Endodermal cell (in vitro differentiated cells): ENCODE measurements at regions not wholly inside any gene's neighbourhood (a gene's known extent, or its start where the extent isn't known, plus 50 kb on each side); places are given as distances from the start of the nearest gene placed in this dataset.
"Not testable (repeated sequence)": the region's sequence is repeated elsewhere in the genome, so short reads cannot be mapped to it uniquely, and the experiment has no call there.

Source experiments
- DNase-seq: peaks from one replicate; pipeline ENCODE4 v3.0.0-alpha.2; 2017
- H3K27ac ChIP-seq: 2 replicates; pipeline ENCODE4 v1.5.1; 2013; ENCODE audit warnings: mild to moderate bottlenecking, low read depth, low read length, moderate library complexity
- H3K27me3 ChIP-seq: 2 replicates; pipeline ENCODE4 v1.6.1; 2013; ENCODE audit warnings: mild to moderate bottlenecking, low read length, moderate library complexity; ENCODE audit not compliant: insufficient read depth, control insufficient read depth, poor library complexity, severe bottlenecking
- H3K36me3 ChIP-seq: 2 replicates; pipeline ENCODE4 v1.7.0; 2013; ENCODE audit warnings: mild to moderate bottlenecking, low read length, moderate library complexity; ENCODE audit not compliant: control insufficient read depth, insufficient read depth
- H3K4me1 ChIP-seq: one replicate; pipeline ENCODE4 v1.7.0; 2013; ENCODE audit warnings: low read length; ENCODE audit not compliant: control insufficient read depth, insufficient read depth
- H3K4me3 ChIP-seq: 2 replicates; pipeline ENCODE4 v1.5.1; 2013; ENCODE audit warnings: mild to moderate bottlenecking, low read length, moderate library complexity
- H3K9ac ChIP-seq: 2 replicates; pipeline ENCODE4 v1.6.1; 2013; ENCODE audit warnings: mild to moderate bottlenecking, low read length, moderate library complexity; ENCODE audit not compliant: poor library complexity, severe bottlenecking; ENCODE audit errors: extremely low read depth
- H3K9me3 ChIP-seq: 2 replicates; pipeline ENCODE4 v1.6.1; 2013; ENCODE audit warnings: mild to moderate bottlenecking, low read length, moderate library complexity; ENCODE audit not compliant: control insufficient read depth
- H3K27ac Mint-ChIP-seq: 2 replicates; pipeline ENCODE4 v1.8.0; 2020; ENCODE audit warnings: mixed read lengths
- H3K27me3 Mint-ChIP-seq: 2 replicates; pipeline ENCODE4 v1.8.0; 2021; ENCODE audit warnings: mild to moderate bottlenecking, mixed read lengths; ENCODE audit not compliant: insufficient read depth
- H3K36me3 Mint-ChIP-seq: 2 replicates; pipeline ENCODE4 v1.8.0; 2020; ENCODE audit warnings: low read depth, mixed read lengths
- H3K4me1 Mint-ChIP-seq: 2 replicates; pipeline ENCODE4 v1.8.0; 2020; ENCODE audit warnings: mixed read lengths
- H3K4me3 Mint-ChIP-seq: 2 replicates; pipeline ENCODE4 v1.8.0; 2020; ENCODE audit warnings: mild to moderate bottlenecking, moderate library complexity, mixed read lengths
- H3K9me3 Mint-ChIP-seq: 2 replicates; pipeline ENCODE4 v1.8.0; 2020; ENCODE audit warnings: mild to moderate bottlenecking, mixed read lengths
- WGBS, 2 experiments: methylation state at CpG; one replicate each; pipeline versions ENCODE4 v1.1.5 to v1.1.7; 2013; ENCODE audit warnings: missing lambda C conversion rate in 2 of 2, mixed read lengths in 1 of 2; ENCODE audit not compliant: insufficient coverage in 1 of 2, insufficient read length in 1 of 2; 5-methylcytosine and 5-hydroxymethylcytosine counted together

DNA sequence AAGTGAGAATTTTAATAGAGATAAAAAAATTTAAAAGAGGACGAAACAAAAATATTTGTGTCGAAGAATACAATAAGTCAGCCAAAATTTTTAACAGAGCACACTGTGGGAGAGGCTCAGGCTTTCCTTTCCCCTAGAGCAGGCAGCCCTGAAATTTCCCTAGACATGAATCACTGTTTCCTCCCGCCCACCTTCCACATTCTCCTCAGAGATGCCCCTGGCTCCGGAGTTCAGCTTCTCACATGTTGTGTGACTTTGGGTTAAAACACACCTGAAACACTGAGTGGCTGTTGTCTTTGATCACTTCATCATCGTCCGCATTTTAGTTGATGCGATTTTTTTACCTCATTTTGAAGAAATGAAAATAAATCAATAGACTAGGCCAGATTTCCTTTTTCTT, 1183.8 kb downstream of the TMEM121 start:
- not testable (repeated sequence) for H3K27me3 Mint-ChIP-seq, H3K4me1 Mint-ChIP-seq, H3K4me3 ChIP-seq, DNase-seq, H3K27me3 ChIP-seq, H3K27ac Mint-ChIP-seq, H3K36me3 ChIP-seq, H3K4me1 ChIP-seq, H3K4me3 Mint-ChIP-seq, H3K27ac ChIP-seq, H3K9ac ChIP-seq, H3K36me3 Mint-ChIP-seq
- peaks cover 21% of the 10 kb centered on the region for H3K9me3 ChIP-seq
- peaks cover 56% of the 10 kb centered on the region for H3K9me3 Mint-ChIP-seq
- 74 to 76% methylated on average over 4 to 7 of the region's 7 CpGs for WGBS, 2 experiments

GRCh38 chr14:106712513-106712912, 1186.1 kb downstream of the TMEM121 start:
- WGBS, 2 experiments = 68 to 72% methylated on average over 3 to 5 of the region's 5 CpGs
- not testable (repeated sequence) for H3K27me3 ChIP-seq, H3K4me3 Mint-ChIP-seq, DNase-seq, H3K36me3 ChIP-seq, H3K9ac ChIP-seq, H3K4me1 Mint-ChIP-seq, H3K4me1 ChIP-seq, H3K27me3 Mint-ChIP-seq, H3K36me3 Mint-ChIP-seq, H3K4me3 ChIP-seq, H3K27ac ChIP-seq, H3K27ac Mint-ChIP-seq
- peaks cover 50% of the 10 kb centered on the region for H3K9me3 Mint-ChIP-seq
- peaks cover 18% of the 10 kb centered on the region for H3K9me3 ChIP-seq

DNA sequence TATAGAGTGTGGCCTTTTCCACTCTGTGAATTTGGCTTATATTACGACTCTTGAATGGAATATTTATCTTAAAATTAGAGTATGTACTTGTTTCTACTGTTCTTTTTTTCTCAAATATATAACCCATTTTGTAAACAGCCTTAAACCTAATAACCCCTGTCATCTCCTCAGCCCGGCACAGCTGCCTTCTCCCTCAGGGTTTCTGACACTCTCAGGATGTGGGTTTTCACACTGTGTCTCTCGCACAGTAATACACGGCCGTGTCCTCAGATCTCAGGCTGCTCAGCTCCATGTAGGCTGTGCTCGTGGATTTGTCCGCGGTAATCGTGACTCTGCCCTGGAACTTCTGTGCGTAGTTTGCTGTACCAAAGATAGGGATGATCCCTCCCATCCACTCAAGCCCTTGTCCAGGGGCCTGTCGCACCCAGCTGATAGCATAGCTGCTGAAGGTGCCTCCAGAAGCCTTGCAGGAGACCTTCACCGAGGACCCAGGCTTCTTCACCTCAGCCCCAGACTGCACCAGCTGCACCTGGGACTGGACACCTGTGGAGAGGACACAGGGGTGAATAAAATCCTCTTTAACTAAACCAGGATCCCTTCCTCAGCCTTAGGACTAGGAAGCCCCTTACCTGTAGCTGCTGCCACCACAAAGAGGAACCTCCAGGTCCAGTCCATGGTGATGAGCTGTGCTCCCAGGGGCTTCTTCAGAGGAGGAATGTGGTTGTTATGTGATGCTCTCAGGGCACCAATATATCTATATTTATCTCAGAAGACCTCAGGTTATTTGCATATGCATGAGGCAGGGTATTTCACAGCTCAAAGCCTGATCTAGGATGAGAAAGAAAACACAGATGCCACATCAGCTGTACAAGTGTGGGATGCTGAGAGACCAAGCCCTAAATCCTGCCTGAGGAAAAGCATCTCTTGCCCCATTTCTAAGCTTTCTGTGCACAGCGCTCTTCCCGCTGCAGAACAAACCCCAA, 1188.4 kb downstream of the TMEM121 start:
- peaks cover 38% of the 10 kb centered on the region for H3K9me3 Mint-ChIP-seq
- not testable (repeated sequence) for H3K27me3 ChIP-seq, H3K4me1 Mint-ChIP-seq, H3K27ac ChIP-seq, DNase-seq, H3K36me3 Mint-ChIP-seq, H3K27me3 Mint-ChIP-seq, H3K9ac ChIP-seq, H3K4me1 ChIP-seq, H3K36me3 ChIP-seq, H3K4me3 Mint-ChIP-seq, H3K4me3 ChIP-seq, H3K27ac Mint-ChIP-seq
- peaks cover 15% of the 10 kb centered on the region for H3K9me3 ChIP-seq
- 81% methylated on average over 8 of the region's 14 CpGs; no CpG with 5 or more reads in 1 of the 2 experiments for WGBS, 2 experiments

DNA sequence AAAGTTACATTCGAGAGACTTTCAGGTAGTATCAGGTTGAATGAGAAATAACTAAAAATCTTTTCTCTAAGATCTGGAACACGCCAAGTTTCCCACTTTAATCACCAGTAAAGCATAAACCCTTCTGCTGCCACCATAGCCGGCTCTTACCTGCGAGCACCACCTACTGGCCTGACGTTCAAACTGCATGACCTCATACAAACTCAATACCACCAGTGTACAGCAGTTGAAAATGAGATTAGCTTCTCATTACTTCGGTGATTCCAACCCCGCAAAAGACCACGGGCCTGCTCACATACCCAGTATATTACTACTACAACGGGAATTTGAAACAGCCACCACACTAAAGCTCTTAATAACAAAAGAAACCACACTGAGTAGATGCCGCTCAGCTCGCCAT, 1191.2 kb downstream of the TMEM121 start:
- DNase-seq, H3K4me3 ChIP-seq, H3K27me3 Mint-ChIP-seq, H3K27ac ChIP-seq, H3K27ac Mint-ChIP-seq, H3K36me3 Mint-ChIP-seq, H3K36me3 ChIP-seq, H3K4me1 Mint-ChIP-seq, H3K27me3 ChIP-seq, H3K4me3 Mint-ChIP-seq, H3K9me3 ChIP-seq, H3K4me1 ChIP-seq, H3K9ac ChIP-seq: not testable (repeated sequence)
- 63% methylated on average over 4 of the region's 11 CpGs; no CpG with 5 or more reads in 1 of the 2 experiments for WGBS, 2 experiments
- peaks cover 14% of the 10 kb centered on the region for H3K9me3 Mint-ChIP-seq

DNA sequence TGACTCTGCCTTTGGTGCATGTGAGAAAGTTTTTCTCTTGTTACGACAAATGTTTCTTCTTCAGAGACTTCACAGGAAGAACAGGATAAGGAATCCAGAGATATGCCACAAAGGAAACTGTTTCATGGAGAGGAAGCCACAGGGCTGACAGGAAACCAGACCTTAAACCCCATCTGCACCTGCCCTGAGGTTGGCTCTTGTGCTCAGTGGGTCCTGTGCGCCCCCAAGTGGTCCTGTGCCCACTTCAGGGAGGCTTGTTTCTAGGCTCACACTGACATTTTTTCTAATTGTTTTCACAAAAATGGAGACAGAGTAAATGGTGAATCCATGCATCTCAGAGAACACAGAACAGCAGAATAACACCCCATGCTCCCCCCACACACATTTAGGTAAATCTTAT, 1193.5 kb downstream of the TMEM121 start:
- DNase-seq, H3K27ac ChIP-seq, H3K9me3 ChIP-seq, H3K36me3 Mint-ChIP-seq, H3K36me3 ChIP-seq, H3K9me3 Mint-ChIP-seq, H3K27me3 ChIP-seq, H3K4me3 Mint-ChIP-seq, H3K4me1 ChIP-seq, H3K27me3 Mint-ChIP-seq, H3K4me3 ChIP-seq, H3K4me1 Mint-ChIP-seq, H3K27ac Mint-ChIP-seq, H3K9ac ChIP-seq: not testable (repeated sequence)
- 36% methylated on average over 1 of the region's 2 CpGs; no CpG with 5 or more reads in 1 of the 2 experiments for WGBS, 2 experiments

- H3K27me3 ChIP-seq, H3K4me1 ChIP-seq, H3K27ac Mint-ChIP-seq, H3K36me3 ChIP-seq, H3K27ac ChIP-seq, H3K36me3 Mint-ChIP-seq, H3K9ac ChIP-seq, H3K9me3 ChIP-seq, H3K9me3 Mint-ChIP-seq, H3K27me3 Mint-ChIP-seq, H3K4me3 ChIP-seq, H3K4me1 Mint-ChIP-seq, H3K4me3 Mint-ChIP-seq, DNase-seq: not testable (repeated sequence)
- WGBS, 2 experiments = 100% methylated on average over 1 of the region's 4 CpGs; no CpG with 5 or more reads in 1 of the 2 experiments
These were observed 1195.5 kb downstream of the TMEM121 start for GRCh38 chr14:106721926-106722325.
